Liver (tissue), 3 donors: ENCODE measurements at regions not wholly inside any gene's neighbourhood (a gene's known extent, or its start where the extent isn't known, plus 50 kb on each side); places are given as distances from the start of the nearest gene placed in this dataset.

Experiments used
- ATF3 ChIP-seq: IDR thresholded peaks from 2 replicates; pipeline ENCODE4 v1.6.1; 2016; ENCODE audit warnings: antibody characterized with exemption
- CTCF ChIP-seq: fragments of 150-350 bp; IDR thresholded peaks from 2 replicates; pipeline ENCODE4 v1.5.1; 2017; ENCODE audit warnings: improper control_type of control experiment, low read depth, low read length; ENCODE audit not compliant: missing input control
- EGR1 ChIP-seq, 2 donors: IDR thresholded peaks; 2 replicates each; pipeline ENCODE4 v1.6.1; 2016 to 2018; ENCODE audit warnings: antibody characterized with exemption in 2 of 2, low read depth in 2 of 2
- RAD21 ChIP-seq, 2 donors: IDR thresholded peaks; 2 replicates each; pipeline ENCODE4 v1.6.1; 2016; ENCODE audit warnings: antibody characterized with exemption in 2 of 2, mild to moderate bottlenecking in 2 of 2
- REST ChIP-seq: IDR thresholded peaks from 2 replicates; pipeline ENCODE4 v1.6.1; 2016; ENCODE audit warnings: antibody characterized with exemption, mild to moderate bottlenecking
- SP1 ChIP-seq: IDR thresholded peaks from 2 replicates; pipeline ENCODE4 v1.6.1; 2018; ENCODE audit warnings: antibody characterized with exemption, mild to moderate bottlenecking
- donor health status: healthy.
- donor health status: healthy.

DNA sequence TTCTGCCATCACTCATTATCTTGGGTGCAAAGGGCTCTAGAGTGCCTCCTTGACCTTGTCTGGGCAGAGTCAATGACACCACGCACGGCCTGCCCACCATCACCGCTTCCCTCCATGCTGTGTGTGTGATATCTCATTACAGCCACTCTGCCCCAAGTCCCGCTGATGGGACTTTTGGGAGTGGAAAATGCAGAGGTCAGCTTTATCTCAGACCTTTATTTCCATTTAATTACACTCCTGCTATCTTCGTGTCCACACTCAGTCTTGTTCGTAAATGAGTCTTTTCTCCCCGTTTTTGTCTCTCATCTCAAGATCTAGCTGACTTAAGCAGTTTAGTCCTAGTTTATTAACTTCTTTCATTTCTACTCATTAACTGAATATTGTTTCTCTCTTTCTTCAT lies 226.2 kb downstream of the ICE1 start:
- no peak for TF ChIP-seq ATF3
- TF ChIP-seq CTCF = no peak
- no peak for TF ChIP-seq REST
- no peak for TF ChIP-seq SP1
- no peak for TF ChIP-seq RAD21 (IDR thresholded peaks at IDR 0.05)
- TF ChIP-seq EGR1 (IDR thresholded peaks at IDR 0.05; ENCODE audit: low read depth in 2 of 2) = no peak
